ENCODE measurements at regions not wholly inside any gene's neighbourhood (a gene's known extent, or its start where the extent isn't known, plus 50 kb on each side); places are given as distances from the start of the nearest gene placed in this dataset.

- no peak for TF ChIP-seq CTCF (IDR thresholded peaks at IDR 0.05)
- no peak for TF ChIP-seq POLR2AphosphoS5 (IDR thresholded peaks at IDR 0.05)
- no peak for TF ChIP-seq POLR2A (IDR thresholded peaks at IDR 0.05; ENCODE audit: low read depth)
- no peak for TF ChIP-seq EP300 (IDR thresholded peaks at IDR 0.05)
Measured at GRCh38 chr20:48223715-48224114, 438.4 kb upstream of the SULF2 start.
